CD4-positive, alpha-beta memory T cell (primary cell): ENCODE measurements at regions not wholly inside any gene's neighbourhood (a gene's known extent, or its start where the extent isn't known, plus 50 kb on each side); places are given as distances from the start of the nearest gene placed in this dataset.
"Not testable (repeated sequence)": the region's sequence is repeated elsewhere in the genome, so short reads cannot be mapped to it uniquely, and the experiment has no call there.

ENCODE experiments used
- CTCF ChIA-PET: fragments of 350-600 bp; sonication (Branson Sonifier 250); formaldehyde crosslinking; loops from one replicate; lab custom pipeline; 2021; ENCODE audit warnings: inconsistent platforms; ENCODE audit not compliant: partially characterized antibody; lab: Charles Lee
- POLR2A ChIA-PET: fragments of 350-600 bp; sonication (Branson Sonifier 250); formaldehyde crosslinking; loops from one replicate; lab custom pipeline; 2021; ENCODE audit not compliant: partially characterized antibody; lab: Charles Lee
- DNase-seq, 5 donors: peaks; one replicate each; pipeline versions ENCODE4 v3.0.0 to v3.0.0-alpha.2; 2020 to 2022; ENCODE audit warnings: mixed read lengths in 1 of 5
- H3K27ac ChIP-seq: one replicate; pipeline ENCODE4 v1.7.0; 2013; ENCODE audit warnings: low read depth, low read length
- H3K27me3 ChIP-seq: 2 replicates; pipeline ENCODE4 v1.7.0; 2013; ENCODE audit warnings: mild to moderate bottlenecking, low read length, moderate library complexity; ENCODE audit not compliant: insufficient read depth
- H3K36me3 ChIP-seq: 2 replicates; pipeline ENCODE4 v1.7.0; 2013; ENCODE audit warnings: mild to moderate bottlenecking, low read length, moderate library complexity; ENCODE audit not compliant: insufficient read depth
- H3K4me1 ChIP-seq: 2 replicates; pipeline ENCODE4 v1.7.0; 2013; ENCODE audit warnings: mild to moderate bottlenecking, low read length, moderate library complexity; ENCODE audit not compliant: insufficient read depth
- H3K4me3 ChIP-seq, 2 donors: one replicate each; pipeline ENCODE4 v1.7.0; 2013; ENCODE audit warnings: low read length in 2 of 2, mild to moderate bottlenecking in 1 of 2
- H3K9me3 ChIP-seq, 2 donors: one replicate each; pipeline ENCODE4 v1.7.0; 2013; ENCODE audit warnings: low read length in 2 of 2, control low read depth in 1 of 2; ENCODE audit not compliant: control insufficient read depth in 1 of 2
- H3K27ac Mint-ChIP-seq, 7 donors: one replicate each; pipeline ENCODE4 v1.8.0; 2020 to 2021; ENCODE audit warnings: mixed read lengths in 7 of 7, mild to moderate bottlenecking in 6 of 7, inconsistent platforms in 3 of 7, moderate library complexity in 3 of 7
- H3K27me3 Mint-ChIP-seq, 2 donors: one replicate each; pipeline ENCODE4 v1.8.0; 2020 to 2021; ENCODE audit warnings: mixed read lengths in 2 of 2
- H3K36me3 Mint-ChIP-seq, 2 donors: one replicate each; pipeline ENCODE4 v1.8.0; 2020 to 2021; ENCODE audit warnings: mixed read lengths in 2 of 2, inconsistent platforms in 1 of 2, mild to moderate bottlenecking in 1 of 2
- H3K4me1 Mint-ChIP-seq, 4 donors: one replicate each; pipeline ENCODE4 v1.8.0; 2020 to 2021; ENCODE audit warnings: mixed read lengths in 4 of 4, mild to moderate bottlenecking in 1 of 4
- H3K4me3 Mint-ChIP-seq, 8 donors: one replicate each; pipeline ENCODE4 v1.8.0; 2020 to 2021; ENCODE audit warnings: mixed read lengths in 8 of 8, mild to moderate bottlenecking in 7 of 8, moderate library complexity in 6 of 8, inconsistent platforms in 3 of 8
- H3K9me3 Mint-ChIP-seq, 8 donors: one replicate each; pipeline ENCODE4 v1.8.0; 2020 to 2021; ENCODE audit warnings: mixed read lengths in 8 of 8, mild to moderate bottlenecking in 5 of 8, inconsistent platforms in 3 of 8, moderate library complexity in 1 of 8
- intact Hi-C: fragments of 100-400 bp; cut with micrococcal nuclease; formaldehyde crosslinking; loops from one replicate; pipeline ENCODE4 v1.15.1; 2023

DNA sequence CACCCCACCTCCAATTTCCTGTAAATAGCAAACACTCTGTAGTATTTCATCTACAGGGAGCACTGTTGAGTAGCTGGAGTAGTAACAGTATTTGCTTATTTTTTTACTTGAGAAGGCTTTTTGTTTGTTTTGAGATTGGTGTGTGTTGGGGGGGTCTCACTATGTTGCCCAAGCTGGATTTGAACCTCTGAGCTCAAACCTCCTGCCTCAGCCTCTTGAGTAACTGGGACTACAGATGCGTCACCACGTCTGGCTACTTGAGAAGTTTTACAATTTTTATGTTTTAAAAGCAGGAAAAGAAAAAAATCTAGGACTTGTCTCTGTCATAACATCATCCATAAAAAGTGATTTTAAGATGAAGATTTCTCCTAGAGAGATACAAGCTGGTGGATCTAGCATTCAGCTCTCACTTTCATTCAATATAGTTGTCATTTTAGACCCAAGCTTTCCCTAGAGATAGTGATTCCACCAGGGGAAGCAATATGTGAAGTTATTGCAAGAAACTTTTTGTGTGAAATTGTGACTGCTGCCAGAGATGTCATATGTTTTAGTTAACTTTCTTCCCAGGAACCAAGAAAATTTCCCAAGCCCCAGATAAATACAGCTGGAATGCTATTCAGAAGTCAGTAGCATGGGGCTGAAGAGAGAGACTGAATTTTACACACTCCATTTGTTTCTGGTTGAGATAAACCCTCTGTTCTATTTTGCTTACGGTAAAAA is 60.2 kb upstream of the MAP4K3 start:
- Mint-ChIP-seq H3K36me3 (no peaks in the 10 kb centered on the region), H3K9me3 (peaks cover 0 to 17% (median 4%) of the 10 kb centered on the region in 8 donors), H3K27ac (no peak overlapping the region), H3K4me3 (no peak overlapping the region), H3K27me3 (peaks cover 2 to 3% of the 10 kb centered on the region in 2 donors), H3K4me1 (peaks cover 0 to 2% (median under 1%) of the 10 kb centered on the region in 4 donors)
- Histone ChIP-seq H3K27ac (no peak overlapping the region), H3K9me3 (no peaks in the 10 kb centered on the region), H3K36me3 (no peaks in the 10 kb centered on the region), H3K4me3 (no peak overlapping the region), H3K4me1 (no peaks in the 10 kb centered on the region), H3K27me3 (no peaks in the 10 kb centered on the region)
- DNase-seq = no peak
- intact Hi-C loops = no loop called here
- CTCF ChIA-PET = no interaction called here
- POLR2A ChIA-PET = no interaction called here

DNA sequence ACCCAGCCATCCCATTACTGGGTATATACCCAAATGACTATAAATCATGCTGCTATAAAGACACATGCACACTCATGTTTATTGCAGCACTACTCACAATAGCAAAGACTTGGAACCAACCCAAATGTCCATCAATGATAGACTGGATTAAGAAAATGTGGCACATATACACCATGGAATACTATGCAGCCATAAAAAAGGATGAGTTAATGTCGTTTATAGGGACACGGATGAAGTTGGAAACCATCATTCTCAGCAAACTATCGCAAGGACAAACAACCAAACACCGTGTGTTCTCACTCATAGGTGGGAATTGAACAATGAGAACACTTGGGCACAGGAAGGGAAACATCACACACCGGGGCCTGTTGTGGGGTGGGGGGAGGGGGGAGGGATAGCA is 61.1 kb upstream of the MAP4K3 start:
- CTCF ChIA-PET, H3K36me3 Mint-ChIP-seq, H3K27me3 Mint-ChIP-seq, H3K4me3 Mint-ChIP-seq, intact Hi-C loops, H3K27ac Mint-ChIP-seq, H3K4me3 ChIP-seq, DNase-seq, POLR2A ChIA-PET, H3K4me1 Mint-ChIP-seq, H3K36me3 ChIP-seq, H3K9me3 ChIP-seq, H3K27ac ChIP-seq, H3K4me1 ChIP-seq, H3K27me3 ChIP-seq: not testable (repeated sequence)
- H3K9me3 Mint-ChIP-seq = peaks cover 0 to 21% (median 4%) of the 10 kb centered on the region in 8 donors

DNA sequence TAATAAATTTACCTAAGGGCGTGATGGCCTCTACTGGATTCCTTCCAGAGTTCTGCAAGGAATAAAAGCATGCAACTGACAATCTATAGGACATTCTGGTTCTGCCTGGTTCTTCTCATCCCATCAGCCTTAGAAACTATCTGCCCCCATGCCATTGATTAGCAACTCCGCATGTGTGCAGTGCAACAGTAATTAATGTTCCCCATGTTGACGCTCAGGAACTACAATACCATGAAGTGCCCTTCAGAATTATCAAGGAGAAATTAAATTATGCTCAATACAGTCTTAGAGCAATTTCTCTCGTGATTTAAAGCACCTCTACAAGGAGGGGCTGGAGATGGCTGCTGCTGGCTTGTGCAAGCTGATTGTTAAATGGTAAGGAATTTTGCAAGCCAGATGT is 61.7 kb upstream of the MAP4K3 start:
- Histone ChIP-seq H3K27ac (no peak overlapping the region), H3K27me3 (no peaks in the 10 kb centered on the region), H3K36me3 (no peaks in the 10 kb centered on the region), H3K4me3 (no peak overlapping the region), H3K9me3 (no peaks in the 10 kb centered on the region), H3K4me1 (no peaks in the 10 kb centered on the region)
- DNase-seq = no peak
- Mint-ChIP-seq H3K4me3 (no peak overlapping the region), H3K27ac (no peak overlapping the region), H3K9me3 (peaks cover 0 to 21% (median 4%) of the 10 kb centered on the region in 8 donors), H3K36me3 (no peaks in the 10 kb centered on the region), H3K4me1 (no peaks in the 10 kb centered on the region), H3K27me3 (peaks cover 2 to 5% of the 10 kb centered on the region in 2 donors)
- CTCF ChIA-PET = no interaction called here
- intact Hi-C loops = no loop called here
- POLR2A ChIA-PET = no interaction called here

DNA sequence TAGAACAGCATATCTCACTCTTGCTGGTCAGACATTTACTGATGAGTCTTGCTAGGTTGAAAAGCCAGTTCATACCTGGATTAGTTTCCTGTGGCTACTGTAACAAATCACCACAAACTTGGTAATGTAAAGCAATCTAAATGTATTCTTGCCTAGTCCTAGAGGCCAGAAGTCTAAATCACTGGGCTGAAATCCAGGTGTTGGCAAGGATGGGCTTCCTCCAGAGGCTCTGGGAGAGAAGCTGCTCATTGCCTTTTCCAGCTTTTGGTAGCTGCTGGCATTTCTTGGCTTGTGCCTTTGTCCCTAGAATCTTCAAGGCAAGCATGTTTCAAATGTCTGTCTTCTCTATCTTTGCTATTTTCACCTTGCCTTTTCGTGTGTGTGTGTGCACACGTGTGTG is 62.3 kb upstream of the MAP4K3 start:
- intact Hi-C loops = no loop called here
- POLR2A ChIA-PET = no interaction called here
- CTCF ChIA-PET = no interaction called here
- no peak overlapping the region for H3K27ac Mint-ChIP-seq
- H3K4me3 ChIP-seq = no peak overlapping the region
- H3K4me1 Mint-ChIP-seq = no peaks in the 10 kb centered on the region
- H3K9me3 Mint-ChIP-seq = peaks cover 0 to 21% (median 4%) of the 10 kb centered on the region in 8 donors
- H3K36me3 ChIP-seq = no peaks in the 10 kb centered on the region
- no peaks in the 10 kb centered on the region for H3K27me3 ChIP-seq
- peaks cover 2 to 6% of the 10 kb centered on the region in 2 donors for H3K27me3 Mint-ChIP-seq
- H3K4me3 Mint-ChIP-seq = no peak overlapping the region
- no peaks in the 10 kb centered on the region for H3K36me3 Mint-ChIP-seq
- no peaks in the 10 kb centered on the region for H3K9me3 ChIP-seq
- no peak overlapping the region for H3K27ac ChIP-seq
- no peaks in the 10 kb centered on the region for H3K4me1 ChIP-seq
- no peak for DNase-seq

DNA sequence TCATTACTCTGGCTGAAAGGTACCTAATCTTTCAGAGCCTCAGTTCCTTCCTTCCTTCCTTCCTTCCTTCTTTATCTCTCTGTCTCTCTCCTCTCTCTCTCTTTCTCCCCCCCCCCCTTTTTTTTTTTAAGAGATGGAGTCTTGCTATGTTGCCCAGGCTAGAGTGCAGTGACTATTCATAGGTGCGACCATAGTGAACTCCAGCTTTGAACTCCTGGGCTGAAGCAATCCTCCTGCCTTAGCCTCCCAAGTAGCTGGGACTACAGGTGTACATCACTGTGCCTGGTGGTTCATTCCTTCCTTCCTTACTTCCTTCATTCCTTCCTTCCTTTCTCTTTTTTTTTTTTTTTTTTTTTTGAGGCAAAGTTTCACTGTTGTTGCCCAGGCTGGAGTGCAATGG is 64.3 kb upstream of the MAP4K3 start:
- Histone ChIP-seq H3K27me3 (peaks cover 3% of the 10 kb centered on the region), H3K36me3 (no peaks in the 10 kb centered on the region), H3K4me3 (no peak overlapping the region), H3K9me3 (no peaks in the 10 kb centered on the region), H3K27ac (no peak overlapping the region), H3K4me1 (no peaks in the 10 kb centered on the region)
- ChIA-PET POLR2A (no interaction called here), CTCF (no interaction called here)
- Mint-ChIP-seq H3K9me3 (peaks cover 0 to 21% (median 4%) of the 10 kb centered on the region in 8 donors), H3K27ac (no peak overlapping the region), H3K4me1 (no peaks in the 10 kb centered on the region), H3K4me3 (no peak overlapping the region), H3K36me3 (no peaks in the 10 kb centered on the region), H3K27me3 (peaks cover 4 to 5% of the 10 kb centered on the region in 2 donors)
- DNase-seq = no peak
- intact Hi-C loops = no loop called here

- no peaks in the 10 kb centered on the region for H3K36me3 ChIP-seq
- Mint-ChIP-seq H3K27me3 (peaks cover 4 to 5% of the 10 kb centered on the region in 2 donors), H3K36me3 (no peaks in the 10 kb centered on the region), H3K9me3 (peaks cover 0 to 13% (median 2%) of the 10 kb centered on the region in 8 donors), H3K27ac (no peak overlapping the region), H3K4me1 (no peaks in the 10 kb centered on the region), H3K4me3 (no peak overlapping the region)
- no peaks in the 10 kb centered on the region for H3K9me3 ChIP-seq
- H3K27me3 ChIP-seq = peaks cover 3% of the 10 kb centered on the region
- CTCF ChIA-PET = no interaction called here
- no peaks in the 10 kb centered on the region for H3K4me1 ChIP-seq
- H3K27ac ChIP-seq = no peak overlapping the region
- POLR2A ChIA-PET = no interaction called here
- intact Hi-C loops = no loop called here
- H3K4me3 ChIP-seq = no peak overlapping the region
- no peak for DNase-seq
These were observed 66.2 kb upstream of the MAP4K3 start for GRCh38 chr2:39503277-39503676.

- no peak overlapping the region for H3K4me3 ChIP-seq
These were observed 67.8 kb upstream of the MAP4K3 start for GRCh38 chr2:39504790-39505335.

More at GRCh38 chr2:39504790-39505335, 67.8 kb upstream of the MAP4K3 start:
- Mint-ChIP-seq H3K9me3 (peaks cover 0 to 10% (median 0%) of the 10 kb centered on the region in 8 donors), H3K36me3 (no peaks in the 10 kb centered on the region), H3K27me3 (peaks cover 2 to 5% of the 10 kb centered on the region in 2 donors), H3K4me3 (no peak overlapping the region), H3K4me1 (no peaks in the 10 kb centered on the region), H3K27ac (no peak overlapping the region)
- Histone ChIP-seq H3K9me3 (no peaks in the 10 kb centered on the region), H3K27me3 (peaks cover 3% of the 10 kb centered on the region), H3K36me3 (no peaks in the 10 kb centered on the region), H3K4me1 (no peaks in the 10 kb centered on the region), H3K27ac (no peak overlapping the region)
- intact Hi-C loops = no loop called here
- ChIA-PET POLR2A (no interaction called here), CTCF (no interaction called here)
- no peak for DNase-seq
